SK-N-SH treated with all-trans-retinoic acid at 6 μM for 48 hours (cell line): ENCODE measurements at regions not wholly inside any gene's neighbourhood (a gene's known extent, or its start where the extent isn't known, plus 50 kb on each side); places are given as distances from the start of the nearest gene placed in this dataset.

ENCODE experiments used
- ARNTL ChIP-seq: fragments of 450-650 bp; formaldehyde crosslinking; IDR thresholded peaks from 2 replicates; pipeline ENCODE4 v1.5.0; 2020; ENCODE audit warnings: low read depth, mild to moderate bottlenecking, moderate library complexity, borderline replicate concordance
- BACH2 ChIP-seq: fragments of 250-450 bp; sonication (Bioruptor Pico); IDR thresholded peaks from 2 replicates; pipeline ENCODE4 v1.9.0; 2021; ENCODE audit warnings: mild to moderate bottlenecking, borderline replicate concordance
- GLIS3 ChIP-seq: fragments of 250-450 bp; sonication (Bioruptor Pico); IDR thresholded peaks from 2 replicates; pipeline ENCODE4 v1.5.0; 2020; ENCODE audit warnings: mild to moderate bottlenecking, moderate library complexity
- ISL1 ChIP-seq: fragments of 250-450 bp; sonication (Bioruptor Pico); IDR thresholded peaks from 2 replicates; pipeline ENCODE4 v2.1.2; 2022; ENCODE audit warnings: mild to moderate bottlenecking, moderate library complexity
- OSR1 ChIP-seq: fragments of 250-450 bp; sonication (Bioruptor Pico); IDR thresholded peaks from 2 replicates; pipeline ENCODE4 v1.8.0; 2022; ENCODE audit warnings: moderate library complexity, mild to moderate bottlenecking, inconsistent platforms
- PPARA ChIP-seq: fragments of 250-450 bp; sonication (Bioruptor Pico); IDR thresholded peaks from 2 replicates; pipeline ENCODE4 v1.5.0; 2020; ENCODE audit warnings: mild to moderate bottlenecking, borderline replicate concordance
- RARB ChIP-seq: fragments of 250-450 bp; sonication (Bioruptor Pico); IDR thresholded peaks from 2 replicates; pipeline ENCODE4 v1.8.0; 2021; ENCODE audit warnings: mild to moderate bottlenecking, moderate library complexity
- ZFP30 ChIP-seq: fragments of 450-650 bp; formaldehyde crosslinking; IDR thresholded peaks from 2 replicates; pipeline ENCODE4 v1.5.0; 2022; ENCODE audit warnings: mild to moderate bottlenecking, moderate library complexity
- ZNF565 ChIP-seq: fragments of 450-650 bp; formaldehyde crosslinking; conservative IDR thresholded peaks from 2 replicates; pipeline ENCODE4 v1.5.0; 2020; ENCODE audit warnings: low read depth, mild to moderate bottlenecking, moderate library complexity
- ZNF8 ChIP-seq: fragments of 450-650 bp; formaldehyde crosslinking; IDR thresholded peaks from 2 replicates; pipeline ENCODE4 v1.5.0; 2020; ENCODE audit warnings: mild to moderate bottlenecking, moderate library complexity
- TF ChIP-seq, protein P1 (sequence below): fragments of 250-450 bp; sonication (Bioruptor Pico); IDR thresholded peaks from 2 replicates; pipeline ENCODE4 v1.5.0; 2020; ENCODE audit warnings: mild to moderate bottlenecking, moderate library complexity

DNA sequence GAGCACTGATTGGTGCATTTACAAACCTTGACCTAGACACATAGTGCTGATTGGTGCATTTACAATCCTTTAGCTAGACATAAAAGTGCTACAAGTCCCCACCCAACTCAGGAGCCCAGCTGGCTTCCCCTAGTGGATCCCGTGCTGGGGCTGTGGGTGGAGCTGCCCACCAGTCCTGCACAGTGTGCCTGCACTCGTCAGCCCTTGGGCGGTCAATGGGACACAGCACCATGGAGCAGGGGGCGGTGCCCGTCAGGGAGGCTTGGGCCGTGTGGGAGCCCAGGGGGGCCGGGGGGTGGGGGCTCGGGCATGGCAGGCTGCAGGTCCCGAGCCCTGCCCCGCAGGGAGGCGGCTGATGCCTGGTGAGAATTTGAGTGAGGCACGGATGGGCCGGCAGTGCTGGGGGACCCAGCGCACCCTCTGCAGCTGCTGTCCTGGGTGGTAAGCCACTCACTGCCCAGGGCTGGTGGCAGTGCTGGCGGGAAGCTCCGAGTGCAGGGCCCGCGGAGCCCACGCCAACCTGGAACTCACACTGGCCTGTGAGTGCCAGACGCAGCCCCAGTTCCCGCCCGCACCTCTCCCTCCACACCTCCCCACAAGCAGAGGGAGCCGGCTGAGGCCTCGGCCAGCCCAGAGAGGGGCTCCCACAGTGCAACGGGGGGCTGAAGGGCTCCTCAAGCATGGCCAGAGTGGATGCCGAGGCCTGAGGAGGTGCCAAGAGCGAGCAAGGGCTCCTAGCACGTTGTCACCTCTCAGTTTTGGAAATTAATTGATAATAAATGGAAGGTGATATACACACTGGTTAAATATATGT is 207.7 kb downstream of the RAP2B start:
- TF ChIP-seq GLIS3 (CRISPR knock-in tag) (no peak), ISL1 (CRISPR knock-in tag) (no peak), ZNF565 (CRISPR knock-in tag) (no peak), RARB (CRISPR knock-in tag) (no peak), ZFP30 (CRISPR knock-in tag) (no peak), OSR1 (CRISPR knock-in tag) (no peak), PPARA (no peak), ARNTL (CRISPR knock-in tag) (no peak), BACH2 (CRISPR knock-in tag) (no peak), ZNF8 (CRISPR knock-in tag) (no peak)
- TF ChIP-seq, protein P1, sequence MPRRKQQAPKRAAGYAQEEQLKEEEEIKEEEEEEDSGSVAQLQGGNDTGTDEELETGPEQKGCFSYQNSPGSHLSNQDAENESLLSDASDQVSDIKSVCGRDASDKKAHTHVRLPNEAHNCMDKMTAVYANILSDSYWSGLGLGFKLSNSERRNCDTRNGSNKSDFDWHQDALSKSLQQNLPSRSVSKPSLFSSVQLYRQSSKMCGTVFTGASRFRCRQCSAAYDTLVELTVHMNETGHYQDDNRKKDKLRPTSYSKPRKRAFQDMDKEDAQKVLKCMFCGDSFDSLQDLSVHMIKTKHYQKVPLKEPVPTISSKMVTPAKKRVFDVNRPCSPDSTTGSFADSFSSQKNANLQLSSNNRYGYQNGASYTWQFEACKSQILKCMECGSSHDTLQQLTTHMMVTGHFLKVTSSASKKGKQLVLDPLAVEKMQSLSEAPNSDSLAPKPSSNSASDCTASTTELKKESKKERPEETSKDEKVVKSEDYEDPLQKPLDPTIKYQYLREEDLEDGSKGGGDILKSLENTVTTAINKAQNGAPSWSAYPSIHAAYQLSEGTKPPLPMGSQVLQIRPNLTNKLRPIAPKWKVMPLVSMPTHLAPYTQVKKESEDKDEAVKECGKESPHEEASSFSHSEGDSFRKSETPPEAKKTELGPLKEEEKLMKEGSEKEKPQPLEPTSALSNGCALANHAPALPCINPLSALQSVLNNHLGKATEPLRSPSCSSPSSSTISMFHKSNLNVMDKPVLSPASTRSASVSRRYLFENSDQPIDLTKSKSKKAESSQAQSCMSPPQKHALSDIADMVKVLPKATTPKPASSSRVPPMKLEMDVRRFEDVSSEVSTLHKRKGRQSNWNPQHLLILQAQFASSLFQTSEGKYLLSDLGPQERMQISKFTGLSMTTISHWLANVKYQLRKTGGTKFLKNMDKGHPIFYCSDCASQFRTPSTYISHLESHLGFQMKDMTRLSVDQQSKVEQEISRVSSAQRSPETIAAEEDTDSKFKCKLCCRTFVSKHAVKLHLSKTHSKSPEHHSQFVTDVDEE (CRISPR knock-in tag) = no peak
